ENCODE measurements at regions not wholly inside any gene's neighbourhood (a gene's known extent, or its start where the extent isn't known, plus 50 kb on each side); places are given as distances from the start of the nearest gene placed in this dataset.

GRCh38 chr2:44825702-44826101, 115.8 kb upstream of the SIX3 start:
- no peak for DNase-seq
- H3K4me2 ChIP-seq (replicated peaks; ENCODE audit: low read depth, low read length, poor library complexity, severe bottlenecking) = no peak overlapping the region
- H3K9me3 ChIP-seq (ENCODE audit: control extremely low read depth in 1 of 3, control insufficient read depth in 2 of 3, insufficient read depth in 1 of 3, low read length in 2 of 3) = no peaks in the 10 kb centered on the region
- ChIA-PET POLR2A (no interaction called here), CTCF (no interaction called here)
- no peak overlapping the region for H2AFZ ChIP-seq (ENCODE audit: insufficient read depth, low read depth, low read length, poor library complexity, severe bottlenecking)
- no peak overlapping the region for H3K27ac ChIP-seq (ENCODE audit: low read length in 2 of 2)
- intact Hi-C loops (cut with micrococcal nuclease) = no loop called here
- TF ChIP-seq EZH2 (IDR thresholded peaks at IDR 0.05; ENCODE audit: borderline replicate concordance, insufficient read depth, low read depth, low read length, poor library complexity, severe bottlenecking) = no peak
- TF ChIP-seq CTCF (IDR thresholded peaks at IDR 0.05) = no peak
- no peaks in the 10 kb centered on the region for H4K20me1 ChIP-seq (ENCODE audit: control insufficient read depth, insufficient read depth, low read length, poor library complexity, severe bottlenecking)
- Mint-ChIP-seq H3K4me3 (no peak overlapping the region), H3K27ac (no peak overlapping the region), H3K4me1 (no peaks in the 10 kb centered on the region), H3K9me3 (ENCODE audit: insufficient read depth) (no peaks in the 10 kb centered on the region), H3K27me3 (peaks cover 15% of the 10 kb centered on the region)
- 24% methylated on average over 3 of the region's 5 CpGs for WGBS (ENCODE audit: insufficient coverage)
- ATAC-seq (ENCODE audit: low read depth) = no peak
- H3K9ac ChIP-seq (ENCODE audit: low read length) = no peak overlapping the region
- no peaks in the 10 kb centered on the region for H3K36me3 ChIP-seq (replicated peaks in 1 of 2; ENCODE audit: control extremely low read depth in 1 of 2, control insufficient read depth in 1 of 2, extremely low read depth in 1 of 2, insufficient read depth in 2 of 2, low read length in 1 of 2)
- no peaks in the 10 kb centered on the region for H3K79me2 ChIP-seq (ENCODE audit: control insufficient read depth, insufficient read depth, low read length)
- peaks cover 0 to under 1% (median 0%) of the 10 kb centered on the region in 4 experiments for H3K27me3 ChIP-seq (replicated peaks in 1 of 4; ENCODE audit: control extremely low read depth in 1 of 4, control insufficient read depth in 3 of 4, insufficient read depth in 4 of 4, low read length in 3 of 4)
- no peak overlapping the region for H3K4me3 ChIP-seq (ENCODE audit: control extremely low read depth in 1 of 5, extremely low read depth in 1 of 5, insufficient read depth in 1 of 5, low read depth in 2 of 5, low read length in 4 of 5)
- H3K4me1 ChIP-seq (ENCODE audit: control insufficient read depth in 2 of 2, insufficient read depth in 2 of 2, low read length in 2 of 2) = no peaks in the 10 kb centered on the region

- WGBS (ENCODE audit: insufficient coverage) = no CpG with 5 or more reads among the region's 3 CpGs
Observed at GRCh38 chr2:44826601-44827000, 114.9 kb upstream of the SIX3 start.

More at GRCh38 chr2:44826601-44827000, 114.9 kb upstream of the SIX3 start:
- ATAC-seq (ENCODE audit: low read depth) = no peak
- Mint-ChIP-seq H3K4me3 (no peak overlapping the region), H3K4me1 (no peaks in the 10 kb centered on the region), H3K27me3 (peaks cover 7% of the 10 kb centered on the region), H3K9me3 (ENCODE audit: insufficient read depth) (no peaks in the 10 kb centered on the region), H3K27ac (no peak overlapping the region)
- Histone ChIP-seq H2AFZ (ENCODE audit: insufficient read depth, low read depth, low read length, poor library complexity, severe bottlenecking) (no peak overlapping the region), H3K4me1 (ENCODE audit: control insufficient read depth in 2 of 2, insufficient read depth in 2 of 2, low read length in 2 of 2) (no peaks in the 10 kb centered on the region), H3K9me3 (ENCODE audit: control extremely low read depth in 1 of 3, control insufficient read depth in 2 of 3, insufficient read depth in 1 of 3, low read length in 2 of 3) (no peaks in the 10 kb centered on the region), H3K4me3 (ENCODE audit: control extremely low read depth in 1 of 5, extremely low read depth in 1 of 5, insufficient read depth in 1 of 5, low read depth in 2 of 5, low read length in 4 of 5) (no peak overlapping the region), H3K27me3 (replicated peaks in 1 of 4; ENCODE audit: control extremely low read depth in 1 of 4, control insufficient read depth in 3 of 4, insufficient read depth in 4 of 4, low read length in 3 of 4) (peaks cover 0 to 3% (median 0%) of the 10 kb centered on the region in 4 experiments), H3K4me2 (replicated peaks; ENCODE audit: low read depth, low read length, poor library complexity, severe bottlenecking) (no peak overlapping the region), H3K27ac (ENCODE audit: low read length in 2 of 2) (no peak overlapping the region), H3K9ac (ENCODE audit: low read length) (no peak overlapping the region), H3K36me3 (replicated peaks in 1 of 2; ENCODE audit: control extremely low read depth in 1 of 2, control insufficient read depth in 1 of 2, extremely low read depth in 1 of 2, insufficient read depth in 2 of 2, low read length in 1 of 2) (no peaks in the 10 kb centered on the region), H3K79me2 (ENCODE audit: control insufficient read depth, insufficient read depth, low read length) (no peaks in the 10 kb centered on the region), H4K20me1 (ENCODE audit: control insufficient read depth, insufficient read depth, low read length, poor library complexity, severe bottlenecking) (no peaks in the 10 kb centered on the region)
- ChIA-PET POLR2A (no interaction called here), CTCF (no interaction called here)
- no peak for DNase-seq
- TF ChIP-seq EZH2 (IDR thresholded peaks at IDR 0.05; ENCODE audit: borderline replicate concordance, insufficient read depth, low read depth, low read length, poor library complexity, severe bottlenecking) = no peak
- no peak for TF ChIP-seq CTCF (IDR thresholded peaks at IDR 0.05)
- intact Hi-C loops (cut with micrococcal nuclease) = no loop called here

All from B cell (primary cell).